ENCODE measurements at regions not wholly inside any gene's neighbourhood (a gene's known extent, or its start where the extent isn't known, plus 50 kb on each side); places are given as distances from the start of the nearest gene placed in this dataset.
"Not testable (repeated sequence)": the region's sequence is repeated elsewhere in the genome, so short reads cannot be mapped to it uniquely, and the experiment has no call there.

- DNase-seq (ENCODE audit: low read depth, low spot score): no peak
Measured at GRCh38 chr2:111251711-111252110, 131.0 kb downstream of the BCL2L11 start.

DNA sequence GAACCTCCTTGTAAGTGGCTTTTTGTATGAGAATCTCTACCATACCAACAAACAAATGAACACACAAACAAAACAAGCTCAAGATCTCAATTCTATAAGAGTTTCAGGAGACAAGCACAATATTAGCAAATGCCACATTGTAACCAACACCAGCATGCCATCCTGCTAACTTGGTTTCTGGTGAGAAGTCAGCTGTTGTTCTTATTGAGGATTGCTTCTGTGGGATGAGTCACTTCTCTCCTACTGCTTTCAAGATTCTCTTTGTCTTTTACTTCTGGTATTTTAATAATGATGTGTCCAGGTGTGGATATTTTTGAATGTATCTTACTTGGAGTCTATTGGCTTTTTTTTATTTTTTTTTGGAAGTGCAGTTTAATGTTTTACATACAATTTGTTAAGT, 131.7 kb downstream of the BCL2L11 start:
- no peak for DNase-seq (ENCODE audit: low read depth, low spot score)

- DNase-seq (ENCODE audit: low read depth, low spot score): not testable (repeated sequence)
Measured at GRCh38 chr2:111254916-111255315, 134.2 kb downstream of the BCL2L11 start.

GRCh38 chr2:111256628-111257027, 135.9 kb downstream of the BCL2L11 start:
- DNase-seq (ENCODE audit: low read depth, low spot score): not testable (repeated sequence)

- not testable (repeated sequence) for DNase-seq (ENCODE audit: low read depth, low spot score)
Measured at GRCh38 chr2:111257607-111258006, 136.9 kb downstream of the BCL2L11 start.

DNA sequence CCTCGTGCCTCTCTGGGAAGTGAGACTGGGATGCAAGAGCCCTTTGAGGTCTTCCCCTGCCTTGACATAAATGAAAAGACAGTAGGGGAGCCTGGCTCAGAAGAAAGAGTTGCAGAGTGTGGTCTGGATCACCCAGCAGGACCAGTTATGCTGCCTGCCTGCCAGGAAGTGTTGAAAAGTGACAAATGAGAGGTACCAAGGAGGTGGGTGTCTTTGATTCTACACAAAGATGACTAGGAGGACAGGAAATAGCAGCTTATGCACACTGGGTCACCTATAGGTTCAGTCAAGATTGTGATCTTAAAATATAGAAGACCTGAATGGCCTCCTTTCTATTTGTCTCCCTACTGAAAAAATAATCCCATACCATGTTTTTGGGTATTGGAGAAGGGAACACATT, 137.6 kb downstream of the BCL2L11 start:
- not testable (repeated sequence) for DNase-seq (ENCODE audit: low read depth, low spot score)

- DNase-seq (ENCODE audit: low read depth, low spot score): not testable (repeated sequence)
Measured at GRCh38 chr2:111262627-111263379, 142.1 kb downstream of the BCL2L11 start.

GRCh38 chr2:111263380-111264017, 142.8 kb downstream of the BCL2L11 start:
- DNase-seq (ENCODE audit: low read depth, low spot score): not testable (repeated sequence)

DNA sequence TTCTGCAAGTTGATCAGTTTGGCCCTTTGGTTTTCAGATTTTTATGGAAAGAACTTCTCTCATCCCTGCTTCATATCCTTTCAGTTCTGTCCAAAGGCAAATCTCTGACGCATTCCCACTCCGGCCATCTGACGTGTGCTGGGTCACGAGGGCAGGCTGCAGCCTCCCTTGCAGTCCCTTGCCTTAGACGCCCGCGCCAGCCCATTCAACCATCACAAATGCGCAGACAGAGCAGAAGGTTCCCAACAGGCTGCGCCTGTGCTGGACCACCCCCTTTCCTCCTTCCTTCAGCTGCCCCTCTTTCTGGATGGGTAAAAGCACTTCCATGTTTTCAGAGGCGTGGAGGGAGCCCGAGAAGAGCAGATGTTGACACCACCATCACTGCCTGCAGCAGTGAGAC, 144.2 kb downstream of the BCL2L11 start:
- DNase-seq (ENCODE audit: low read depth, low spot score): not testable (repeated sequence)

GRCh38 chr2:111266556-111266955, 145.8 kb downstream of the BCL2L11 start:
- not testable (repeated sequence) for DNase-seq (ENCODE audit: low read depth, low spot score)

DNA sequence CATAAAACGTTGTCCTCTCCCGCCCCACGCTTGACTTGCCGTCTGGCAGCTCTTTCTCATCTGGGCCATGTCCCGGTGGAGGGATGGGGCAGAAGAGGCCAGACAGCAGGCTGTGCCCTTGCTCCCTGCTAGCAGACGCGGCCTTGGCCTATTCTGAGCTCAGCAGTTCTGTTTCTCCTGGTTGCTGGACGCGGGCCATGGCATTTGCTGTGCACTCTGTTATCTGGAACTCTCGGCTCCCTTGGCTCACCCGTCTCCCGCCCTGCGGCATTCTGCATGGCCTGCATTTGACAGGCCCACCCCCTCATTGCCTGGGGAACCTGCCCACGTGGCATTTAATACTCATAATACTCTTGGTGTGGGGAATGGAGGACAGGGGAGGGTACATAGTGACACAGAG, 146.3 kb downstream of the BCL2L11 start:
- not testable (repeated sequence) for DNase-seq (ENCODE audit: low read depth, low spot score)

DNA sequence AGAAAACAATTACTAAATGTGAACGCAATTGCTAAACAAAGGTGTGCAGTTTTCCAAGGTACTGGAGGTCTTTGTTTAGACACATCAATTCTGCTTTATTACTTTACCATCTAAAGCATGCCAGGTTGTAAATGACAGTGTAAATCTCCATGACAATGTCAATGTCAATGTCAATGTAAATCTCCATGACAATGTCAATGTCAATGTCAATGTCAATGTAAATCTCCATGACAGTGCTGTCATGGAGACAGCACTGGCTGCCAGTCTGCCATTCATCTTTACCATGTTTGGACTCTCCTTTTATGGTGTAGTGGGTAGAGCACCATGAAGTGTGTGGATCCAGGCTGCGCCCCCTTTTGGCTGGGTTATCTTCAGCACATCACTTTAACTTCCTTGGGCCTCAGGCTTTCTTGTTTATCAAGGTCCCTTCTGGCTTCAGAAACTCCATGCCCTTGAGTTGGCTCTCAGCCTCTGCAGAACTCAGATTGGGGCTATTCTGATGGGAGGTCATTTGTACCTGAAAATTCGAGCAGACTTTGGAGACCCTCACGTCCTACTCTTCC, 149.1 kb downstream of the BCL2L11 start:
- DNase-seq (ENCODE audit: low read depth, low spot score): not testable (repeated sequence)

- not testable (repeated sequence) for DNase-seq (ENCODE audit: low read depth, low spot score)
Measured at GRCh38 chr2:111270569-111270968, 149.9 kb downstream of the BCL2L11 start.

DNA sequence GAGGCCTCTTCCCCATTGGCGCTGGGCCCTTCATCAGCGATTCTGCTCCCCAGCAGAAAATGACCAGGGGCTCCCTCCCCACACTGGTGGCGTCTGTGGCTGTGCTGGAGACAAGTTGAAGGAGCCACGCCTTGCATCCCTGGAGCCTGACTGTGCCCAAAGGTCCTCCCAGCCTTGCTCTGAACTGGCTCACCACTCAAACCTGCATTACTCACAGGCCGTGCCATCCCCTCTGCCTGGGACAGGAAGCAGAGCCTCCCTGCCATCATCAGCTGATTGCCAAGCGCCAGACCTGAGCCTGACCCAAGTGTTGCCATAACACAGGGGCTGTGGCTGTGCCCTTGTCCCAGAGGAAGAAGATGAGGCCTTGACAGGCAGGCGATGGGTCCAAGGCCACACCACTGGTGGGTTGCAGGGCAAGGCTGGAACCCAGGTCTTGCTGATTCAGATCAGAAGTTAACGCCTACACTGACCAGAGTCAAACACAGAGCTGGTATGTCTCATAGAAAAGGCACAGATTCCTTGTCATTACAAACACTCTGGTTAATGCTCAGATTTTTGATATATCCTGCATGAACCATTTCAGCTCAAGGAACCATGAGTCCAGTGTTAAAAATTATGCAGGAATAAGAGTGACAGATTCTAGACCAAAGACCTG, 151.1 kb downstream of the BCL2L11 start:
- not testable (repeated sequence) for DNase-seq (ENCODE audit: low read depth, low spot score)

GRCh38 chr2:111273007-111273406, 152.3 kb downstream of the BCL2L11 start:
- not testable (repeated sequence) for DNase-seq (ENCODE audit: low read depth, low spot score)

GRCh38 chr2:111275047-111275853, 154.5 kb downstream of the BCL2L11 start:
- DNase-seq (ENCODE audit: low read depth, low spot score): not testable (repeated sequence)

DNA sequence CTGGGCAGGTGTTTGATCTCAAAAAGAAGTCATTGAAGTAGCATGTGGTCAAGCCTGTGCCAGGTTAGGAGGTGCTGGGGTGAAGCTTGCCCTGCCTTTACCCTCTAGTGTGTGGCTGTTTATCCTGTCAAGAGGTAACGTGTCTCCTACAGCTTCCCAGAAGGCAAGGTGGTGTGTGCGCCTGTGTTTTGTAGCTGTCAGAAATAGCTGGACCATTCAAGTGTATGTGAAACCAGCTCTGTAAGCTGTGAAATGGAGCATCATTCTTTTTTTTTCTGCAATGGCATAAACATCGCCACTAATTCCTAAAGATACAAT, 155.1 kb downstream of the BCL2L11 start:
- DNase-seq (ENCODE audit: low read depth, low spot score): not testable (repeated sequence)

DNA sequence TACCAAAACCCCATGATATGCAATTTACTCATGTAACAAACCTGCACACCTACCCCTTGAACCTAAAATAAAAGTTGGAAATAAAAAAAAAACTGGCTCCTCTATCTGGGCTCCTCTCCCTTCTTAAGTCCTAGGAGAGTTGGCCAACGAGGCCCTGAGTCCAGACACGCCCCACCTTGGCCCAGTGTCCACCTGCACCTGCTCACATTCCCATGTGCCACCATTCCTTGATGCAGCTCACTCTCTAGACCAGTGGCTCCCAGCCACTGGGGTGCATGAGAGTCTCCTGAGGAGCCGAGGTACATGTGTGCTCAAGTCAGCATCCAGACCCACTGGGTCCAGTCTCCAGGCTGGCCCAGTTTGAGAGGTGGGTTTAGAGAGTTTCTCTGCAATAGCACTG, 157.4 kb downstream of the BCL2L11 start:
- DNase-seq (ENCODE audit: low read depth, low spot score): not testable (repeated sequence)

DNA sequence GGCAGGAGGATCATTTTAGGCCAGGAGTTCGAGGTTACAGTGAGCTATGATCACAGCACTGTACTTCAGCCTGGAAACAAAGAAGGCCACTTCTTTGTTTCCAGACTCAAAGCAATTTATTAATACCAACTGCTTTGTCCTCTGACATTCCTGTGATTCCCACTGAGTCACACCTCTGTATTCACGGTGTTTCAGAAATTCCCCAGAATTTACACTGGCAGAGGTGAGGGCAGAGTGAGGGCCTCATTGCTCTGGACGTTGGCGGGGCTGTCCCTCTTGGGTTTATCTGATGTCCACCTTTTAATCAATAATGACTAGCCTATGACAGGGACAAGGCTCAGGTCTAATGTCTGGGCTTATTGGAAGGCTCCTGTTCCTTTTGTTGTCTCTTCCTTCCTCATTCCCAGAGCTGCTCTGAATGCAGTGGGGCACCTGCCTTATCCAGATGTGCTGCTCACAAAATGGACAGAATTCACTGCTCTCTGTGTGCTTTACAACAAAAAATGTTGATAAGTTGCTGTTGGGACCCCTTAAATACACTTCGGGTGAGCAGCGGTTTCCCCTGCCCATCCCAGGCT, 160.1 kb downstream of the BCL2L11 start:
- not testable (repeated sequence) for DNase-seq (ENCODE audit: low read depth, low spot score)

- DNase-seq (ENCODE audit: low read depth, low spot score): not testable (repeated sequence)
Measured at GRCh38 chr2:111282162-111282561, 161.4 kb downstream of the BCL2L11 start.
